D721Med (cell line): ENCODE measurements at regions not wholly inside any gene's neighbourhood (a gene's known extent, or its start where the extent isn't known, plus 50 kb on each side); places are given as distances from the start of the nearest gene placed in this dataset.
A peak's percentile ranks its signal among the peaks of the same experiment; 100 is the strongest.

ENCODE experiments used
- DNase-seq: peaks from one replicate; pipeline ENCODE4 v3.0.0; 2011; ENCODE audit warnings: low spot score; ENCODE audit not compliant: insufficient read length
- FAIRE-seq: peaks from 2 replicates; lab custom pipeline; 2011; peaks lifted over from hg19 to GRCh38; lab: Jason Lieb, UNC
- TF ChIP-seq, protein P1 (sequence below): IDR thresholded peaks from 2 replicates; pipeline ENCODE4 v1.5.1; 2012; ENCODE audit warnings: mild to moderate bottlenecking, control low read depth; ENCODE audit not compliant: insufficient read depth; ENCODE audit errors: missing control alignments

DNA sequence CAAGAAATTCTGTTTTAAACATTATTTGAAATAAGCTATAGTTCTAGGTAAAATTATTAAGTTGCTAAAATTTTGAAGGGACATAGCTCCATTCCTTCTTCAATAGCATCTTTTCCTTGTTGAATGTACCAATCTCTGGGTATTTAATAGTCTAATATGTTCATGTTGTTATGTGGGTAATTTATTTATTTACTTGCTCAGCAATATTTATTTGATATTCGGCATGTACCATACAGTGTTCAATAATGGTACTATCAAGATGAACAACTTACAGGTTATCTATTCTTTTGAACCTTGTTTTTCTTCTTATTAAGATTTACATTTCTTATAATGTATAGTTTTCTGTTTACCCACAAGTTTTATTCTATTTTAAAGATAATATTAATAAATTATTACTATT, 1616.8 kb upstream of the PIK3C3 start:
- FAIRE-seq, result no peak
- TF ChIP-seq, protein P1, sequence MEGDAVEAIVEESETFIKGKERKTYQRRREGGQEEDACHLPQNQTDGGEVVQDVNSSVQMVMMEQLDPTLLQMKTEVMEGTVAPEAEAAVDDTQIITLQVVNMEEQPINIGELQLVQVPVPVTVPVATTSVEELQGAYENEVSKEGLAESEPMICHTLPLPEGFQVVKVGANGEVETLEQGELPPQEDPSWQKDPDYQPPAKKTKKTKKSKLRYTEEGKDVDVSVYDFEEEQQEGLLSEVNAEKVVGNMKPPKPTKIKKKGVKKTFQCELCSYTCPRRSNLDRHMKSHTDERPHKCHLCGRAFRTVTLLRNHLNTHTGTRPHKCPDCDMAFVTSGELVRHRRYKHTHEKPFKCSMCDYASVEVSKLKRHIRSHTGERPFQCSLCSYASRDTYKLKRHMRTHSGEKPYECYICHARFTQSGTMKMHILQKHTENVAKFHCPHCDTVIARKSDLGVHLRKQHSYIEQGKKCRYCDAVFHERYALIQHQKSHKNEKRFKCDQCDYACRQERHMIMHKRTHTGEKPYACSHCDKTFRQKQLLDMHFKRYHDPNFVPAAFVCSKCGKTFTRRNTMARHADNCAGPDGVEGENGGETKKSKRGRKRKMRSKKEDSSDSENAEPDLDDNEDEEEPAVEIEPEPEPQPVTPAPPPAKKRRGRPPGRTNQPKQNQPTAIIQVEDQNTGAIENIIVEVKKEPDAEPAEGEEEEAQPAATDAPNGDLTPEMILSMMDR, result no peak

DNA sequence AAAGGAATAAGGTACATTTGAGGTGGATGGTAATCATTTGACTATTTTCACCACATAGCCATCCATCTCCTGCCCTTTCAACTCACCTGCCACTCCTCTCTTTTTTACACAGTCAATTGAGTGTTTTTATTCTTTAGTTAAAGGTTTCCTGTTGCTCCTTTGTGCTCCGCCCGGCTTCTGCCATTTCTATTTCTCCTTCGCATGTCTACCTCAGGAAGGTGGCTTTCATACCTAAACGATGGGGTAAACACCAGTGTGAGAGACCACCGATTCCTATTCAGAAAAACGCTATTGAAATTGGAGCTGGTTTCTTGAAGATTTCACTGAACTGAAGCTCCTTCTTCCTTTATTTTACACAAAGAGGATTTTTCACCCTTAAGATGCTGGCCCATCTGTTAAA, 1628.0 kb upstream of the PIK3C3 start:
- TF ChIP-seq, protein P1, result no peak
- FAIRE-seq (no peak), DNase-seq (no peak)

More for the DNA sequence above, 1616.8 kb upstream of the PIK3C3 start:
- DNase-seq, result no peak

DNA sequence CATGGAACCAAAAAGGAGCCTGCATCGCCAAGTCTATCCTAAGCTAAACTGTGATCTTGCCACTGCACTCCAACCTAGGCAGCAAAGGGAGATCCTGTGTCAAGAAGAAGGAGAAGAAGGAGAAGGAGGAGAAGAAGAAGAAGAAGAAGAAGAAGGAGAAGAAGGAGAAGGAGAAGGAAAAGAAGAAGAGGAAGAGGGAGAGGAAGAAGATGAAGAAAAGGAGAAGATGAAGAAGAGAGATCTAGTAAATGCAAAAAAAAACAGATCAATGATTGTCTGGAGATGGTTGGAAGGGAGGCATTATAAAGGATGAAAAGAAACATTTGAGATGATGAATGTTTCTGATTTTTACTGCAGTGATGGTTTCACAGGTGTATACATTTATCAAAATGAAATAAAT, 1629.0 kb upstream of the PIK3C3 start:
- TF ChIP-seq, protein P1, result no peak
- DNase-seq (no peak), FAIRE-seq (no peak)

DNA sequence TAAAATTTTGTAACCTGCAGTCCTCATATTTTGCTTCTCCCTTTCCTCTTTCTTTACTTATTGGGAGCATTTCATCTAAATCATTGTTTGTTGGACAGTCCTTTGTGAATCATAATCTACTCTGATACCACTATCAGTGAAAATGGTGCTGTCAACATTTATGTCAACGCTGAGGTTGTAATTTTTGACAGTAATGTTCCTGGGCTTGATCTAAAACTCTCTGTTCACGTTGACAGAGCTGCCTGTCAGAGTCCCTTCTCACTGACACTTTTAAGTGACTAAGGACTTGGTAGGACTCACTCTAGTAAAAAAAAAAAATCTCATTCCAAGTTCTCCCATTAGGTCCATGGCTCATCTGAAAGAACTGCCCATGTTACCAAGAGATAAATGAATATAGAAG, 1640.8 kb upstream of the PIK3C3 start:
- FAIRE-seq, result no peak
- no peak for DNase-seq
- TF ChIP-seq, protein P1, result no peak

DNA sequence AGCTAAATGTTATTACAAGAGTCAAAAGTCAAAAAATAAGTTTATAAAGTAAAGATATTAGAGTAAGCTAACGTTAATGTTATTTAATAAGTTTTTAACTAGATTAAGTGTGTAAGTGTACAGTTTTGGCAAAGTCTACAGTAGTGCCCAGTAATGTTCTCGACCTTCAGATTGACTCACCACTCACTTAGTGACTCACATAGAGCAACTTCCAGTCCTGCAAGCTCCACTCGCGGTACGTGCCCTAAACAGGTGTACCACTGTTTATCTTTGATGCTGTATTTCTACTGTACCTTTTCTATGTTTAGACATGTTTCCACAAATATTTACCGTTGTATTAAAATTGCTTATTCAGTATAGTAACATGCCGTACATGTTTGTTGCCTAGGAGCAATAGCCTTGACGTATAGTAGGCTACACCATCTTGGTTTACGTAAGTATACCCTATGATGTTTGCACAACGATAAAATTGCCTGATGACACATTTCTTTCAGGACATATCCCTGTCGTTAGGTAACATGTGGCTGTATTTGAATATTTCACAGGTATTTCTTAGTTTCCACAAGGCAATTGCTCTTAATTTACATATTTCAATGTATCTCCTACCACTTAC, 1641.9 kb upstream of the PIK3C3 start:
- DNase-seq (no peak), FAIRE-seq (peak; percentile 80)
- TF ChIP-seq, protein P1, result no peak

DNA sequence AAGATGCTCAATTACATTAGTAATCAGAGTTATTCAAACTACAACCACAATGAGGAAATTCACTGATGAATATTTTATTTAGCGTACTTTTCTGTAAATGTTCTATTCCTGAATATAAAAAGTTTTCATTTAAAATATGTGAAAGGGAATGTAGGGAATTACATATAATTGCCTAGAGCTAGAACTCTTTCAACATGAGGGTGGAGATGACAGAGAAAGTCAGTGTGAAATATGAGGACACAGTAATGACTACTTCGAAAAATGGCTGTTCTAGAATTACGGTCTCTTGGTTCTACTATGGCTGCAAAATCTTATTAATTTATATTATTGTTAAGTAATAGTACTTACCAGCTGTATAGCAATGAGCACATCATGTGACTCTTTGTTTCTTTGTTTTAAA, 1647.4 kb upstream of the PIK3C3 start:
- DNase-seq (no peak), FAIRE-seq (no peak)
- TF ChIP-seq, protein P1, result no peak

DNA sequence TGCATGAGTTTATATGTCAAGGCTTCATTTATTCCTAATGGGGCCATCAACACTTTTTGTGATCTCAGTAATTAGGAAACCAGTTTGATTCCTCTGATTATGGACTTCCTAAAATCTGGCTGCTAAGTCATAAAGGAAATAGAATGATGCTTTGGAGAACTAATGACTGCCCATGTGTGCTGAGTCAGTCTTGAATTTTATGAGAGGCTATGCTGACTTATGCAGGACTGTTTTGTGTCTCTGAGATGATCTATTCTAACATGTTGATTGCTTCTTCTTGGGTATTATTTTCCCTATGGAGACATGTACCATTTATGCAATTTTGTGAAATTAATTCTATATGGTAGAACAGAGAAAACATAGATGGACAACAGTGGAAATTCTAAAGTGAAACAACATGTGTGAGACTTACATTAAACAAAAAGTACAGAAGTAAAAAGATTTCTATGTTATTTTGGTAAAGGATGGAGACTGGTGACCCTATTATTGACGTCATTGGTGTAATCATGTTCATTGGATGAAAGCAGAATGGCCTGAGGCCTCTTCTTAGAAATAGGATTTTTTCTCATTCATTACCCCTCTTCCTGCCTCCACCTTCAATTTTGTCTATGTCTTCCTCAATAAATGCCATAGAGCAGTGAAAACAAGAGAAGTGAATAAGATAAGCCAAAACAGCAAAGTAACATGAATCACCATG, 1658.2 kb upstream of the PIK3C3 start:
- FAIRE-seq, result peak; percentile 67
- DNase-seq, result no peak
- TF ChIP-seq, protein P1, result no peak
